ENCODE measurements at regions not wholly inside any gene's neighbourhood (a gene's known extent, or its start where the extent isn't known, plus 50 kb on each side); places are given as distances from the start of the nearest gene placed in this dataset.

DNA sequence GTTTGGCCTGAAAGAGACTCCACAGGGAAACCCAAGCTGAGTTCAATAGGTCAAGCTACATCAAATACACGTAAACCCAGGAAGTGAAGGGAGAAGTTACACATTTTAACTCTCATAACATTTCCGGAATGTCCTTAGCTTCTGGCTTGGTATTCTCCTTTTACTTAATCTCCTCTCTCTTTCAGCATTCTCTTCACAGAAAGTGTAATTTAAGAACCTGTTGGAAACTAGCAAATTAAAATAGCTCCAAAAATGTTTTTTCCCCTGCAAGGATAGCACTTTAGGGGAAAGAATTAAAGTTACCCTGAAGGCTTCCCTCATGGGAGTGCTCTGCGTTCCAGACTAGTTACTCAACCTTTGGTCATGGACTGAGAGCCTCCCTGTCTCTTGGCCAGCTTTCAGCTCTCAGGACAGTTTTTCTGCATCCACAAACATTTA lies 292.7 kb upstream of the TARS1 start:
- DNase-seq = peak; percentile 78

DNA sequence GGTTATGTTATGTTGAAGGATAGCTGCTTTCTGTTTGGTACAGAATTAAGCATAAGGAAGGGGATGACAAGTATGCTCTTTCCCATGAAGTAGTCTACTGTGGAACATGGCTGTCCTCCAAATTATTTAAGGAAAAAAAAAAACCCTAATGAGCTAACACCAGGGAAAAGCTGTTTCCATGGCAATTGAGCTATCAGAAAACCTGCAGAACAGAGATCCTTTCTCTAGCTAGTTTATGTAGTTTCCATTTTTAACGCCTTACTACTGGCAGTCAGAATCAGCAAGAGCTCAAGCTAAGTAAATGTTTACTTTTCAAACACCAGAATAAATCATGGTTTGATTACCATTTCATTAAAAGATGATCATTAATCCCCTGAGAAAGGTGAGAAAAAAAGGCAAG lies 287.4 kb upstream of the TARS1 start:
- no peak for DNase-seq

DNA sequence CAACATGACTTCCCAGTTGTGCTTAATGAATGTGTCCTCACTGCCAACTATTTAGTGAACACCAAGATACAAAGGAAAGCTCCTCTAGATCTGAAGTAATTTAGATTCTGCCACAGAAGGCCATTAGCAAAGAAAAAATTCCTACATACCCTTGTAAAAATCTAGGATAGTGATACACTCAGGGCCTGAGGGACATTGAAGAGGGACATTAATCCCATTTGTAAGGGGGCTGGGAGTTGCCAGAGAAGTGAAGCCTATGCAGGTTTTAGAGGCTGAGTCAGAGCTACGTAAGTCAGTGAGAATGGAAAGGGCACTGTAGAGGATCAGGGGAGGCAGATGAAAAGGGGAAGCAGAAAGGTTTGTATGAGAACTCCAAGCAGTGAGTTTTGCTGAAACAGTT lies 286.9 kb upstream of the TARS1 start:
- DNase-seq = no peak

DNA sequence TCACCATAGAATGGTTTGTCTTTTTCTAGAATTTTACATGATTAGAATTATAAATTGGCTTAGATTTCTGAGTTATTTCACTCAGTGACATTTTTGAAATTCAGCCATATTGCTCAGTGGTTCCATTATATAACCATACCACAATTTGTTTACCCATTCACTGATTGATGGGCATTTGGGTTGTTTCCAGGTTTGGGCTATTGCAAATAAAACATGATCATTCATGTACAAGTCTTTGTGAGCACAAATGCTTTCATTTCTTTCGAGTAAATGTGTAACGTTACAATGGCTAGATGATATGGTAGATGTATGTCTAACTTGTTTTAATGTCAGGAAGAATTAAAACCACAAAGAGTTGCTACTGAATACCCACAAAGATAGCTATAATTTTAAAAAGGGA lies 279.9 kb upstream of the TARS1 start:
- no peak for DNase-seq

DNA sequence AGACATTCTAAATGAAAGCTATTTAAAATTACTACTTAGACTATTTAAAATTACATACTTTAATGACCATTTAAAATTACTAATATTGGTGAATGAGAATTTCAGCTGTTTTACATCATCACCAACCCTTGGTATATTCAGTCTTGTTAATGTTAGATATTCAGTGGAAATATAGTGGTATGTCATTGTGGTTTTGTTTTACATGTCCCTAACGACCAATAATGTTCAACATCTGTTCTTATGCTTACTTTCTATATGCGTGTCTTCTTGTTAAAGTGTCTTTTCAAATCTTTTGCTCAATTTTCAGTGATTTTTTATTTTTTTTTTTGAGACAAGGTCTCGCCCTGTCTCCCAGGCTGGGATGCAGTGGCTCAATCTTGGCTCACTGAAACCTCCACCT lies 279.3 kb upstream of the TARS1 start:
- peak; percentile 31 for DNase-seq

DNA sequence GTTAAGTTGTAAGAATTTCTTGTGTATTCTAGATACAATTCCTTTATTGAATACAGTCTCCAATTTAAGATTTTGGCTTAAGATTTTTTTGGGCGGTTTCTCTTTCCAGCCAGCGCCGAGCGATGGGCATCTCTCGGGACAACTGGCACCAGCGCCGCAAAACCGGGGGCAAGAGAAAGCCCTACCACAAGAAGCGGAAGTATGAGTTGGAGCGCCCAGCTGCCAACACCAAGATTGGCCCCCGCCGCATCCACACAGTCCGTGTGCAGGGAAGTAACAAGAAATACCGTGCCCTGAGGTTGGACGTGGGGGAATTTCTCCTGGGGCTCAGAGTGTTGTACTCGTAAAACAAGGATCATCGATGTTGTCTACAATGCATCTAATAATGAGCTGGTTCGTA lies 278.7 kb upstream of the TARS1 start:
- DNase-seq = no peak

DNA sequence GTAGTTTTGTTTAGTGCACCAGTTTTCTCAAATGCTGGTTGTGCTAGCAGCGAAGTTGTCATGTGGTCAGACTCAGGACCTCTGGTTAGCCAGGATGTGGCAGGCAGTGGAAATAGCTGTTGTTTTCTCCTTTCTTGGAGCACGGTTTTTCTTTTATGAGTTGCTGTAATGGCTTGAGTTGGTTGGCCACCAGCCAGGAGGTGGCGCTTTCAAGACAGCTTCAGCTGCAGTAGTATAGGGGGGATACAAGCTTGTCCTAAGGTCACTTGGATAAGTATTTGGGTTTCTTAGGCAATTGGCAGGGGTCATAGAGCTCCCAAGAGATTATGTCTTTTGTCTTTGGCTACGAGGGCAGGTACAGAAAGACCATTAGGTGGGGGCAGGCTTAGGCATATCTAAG lies 274.2 kb upstream of the TARS1 start:
- DNase-seq = no peak

DNA sequence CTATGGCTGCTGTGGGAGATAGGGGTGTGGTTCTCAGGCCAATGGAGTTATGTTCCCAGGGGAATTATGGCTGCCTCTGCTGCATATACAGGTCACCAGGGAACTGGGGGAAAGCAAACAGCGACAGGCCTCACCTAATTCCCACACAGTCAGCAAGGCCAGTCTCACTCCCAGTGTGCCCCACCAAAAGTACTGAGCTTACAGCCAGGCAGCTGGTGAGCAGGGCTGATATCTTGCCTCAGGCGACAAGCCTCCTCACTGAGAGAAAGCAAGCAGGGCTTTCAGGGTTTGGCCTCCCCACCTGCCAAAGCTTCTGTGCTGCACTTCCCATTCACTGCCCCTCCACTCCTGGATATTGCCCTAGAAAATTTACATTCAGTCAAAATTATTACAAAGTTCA lies 273.8 kb upstream of the TARS1 start:
- DNase-seq = no peak

DNA sequence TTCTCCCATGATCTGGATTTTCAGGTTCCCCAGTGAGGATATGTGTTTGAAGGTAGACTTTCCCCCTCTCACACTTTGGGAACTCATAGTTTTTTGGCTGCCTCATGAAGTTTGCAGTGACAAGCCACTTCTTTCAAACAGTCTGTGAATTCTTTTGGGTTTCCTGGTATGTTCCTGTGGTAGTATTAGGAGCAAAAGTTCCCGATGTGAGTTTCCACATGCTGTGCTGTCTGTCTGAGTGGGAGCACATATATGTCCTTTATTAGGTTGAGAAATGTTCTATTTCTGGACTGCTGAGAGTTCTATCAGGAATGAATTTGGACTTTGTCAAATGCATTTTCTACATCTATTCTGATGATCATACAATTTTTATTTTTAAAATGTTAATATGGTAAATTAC lies 273.2 kb upstream of the TARS1 start:
- no peak for DNase-seq

DNA sequence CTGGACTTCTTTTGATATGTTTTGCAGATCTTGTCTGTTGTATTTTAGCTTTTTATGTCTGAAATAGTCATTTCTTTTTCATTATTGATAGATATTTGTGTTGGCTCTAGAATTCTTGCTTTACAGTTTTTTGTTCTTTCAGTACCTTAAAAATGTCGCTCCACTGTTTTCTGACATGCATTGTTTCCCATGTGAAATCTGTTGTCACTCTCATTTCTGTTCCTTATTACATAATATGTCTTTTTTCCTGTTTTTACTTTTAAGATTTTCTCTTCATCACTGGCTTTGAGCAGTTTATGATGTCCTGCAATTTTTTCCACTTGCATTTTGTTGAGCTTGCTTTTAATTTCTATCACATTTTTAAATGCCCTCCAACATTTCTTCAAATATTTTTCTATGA lies 270.4 kb upstream of the TARS1 start:
- no peak for DNase-seq

DNA sequence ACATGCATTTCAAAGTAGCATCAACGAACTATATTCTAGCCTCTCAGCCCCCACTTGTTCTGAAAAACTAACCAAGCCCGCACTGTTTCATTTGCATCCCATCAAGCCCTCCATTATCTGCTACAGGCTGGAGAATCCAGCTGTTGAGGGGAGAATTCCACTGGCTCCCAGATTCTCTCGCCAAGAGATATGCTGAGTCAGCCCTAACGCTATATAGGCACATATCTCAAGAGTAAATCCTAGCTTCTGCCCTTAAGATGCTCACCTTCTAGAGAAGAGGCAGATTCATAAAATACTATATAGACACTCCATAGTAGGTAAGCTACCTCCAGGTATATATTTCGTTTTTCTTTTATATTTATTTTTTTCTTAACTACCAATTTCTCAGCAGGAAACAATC lies 266.4 kb upstream of the TARS1 start:
- no peak for DNase-seq

DNA sequence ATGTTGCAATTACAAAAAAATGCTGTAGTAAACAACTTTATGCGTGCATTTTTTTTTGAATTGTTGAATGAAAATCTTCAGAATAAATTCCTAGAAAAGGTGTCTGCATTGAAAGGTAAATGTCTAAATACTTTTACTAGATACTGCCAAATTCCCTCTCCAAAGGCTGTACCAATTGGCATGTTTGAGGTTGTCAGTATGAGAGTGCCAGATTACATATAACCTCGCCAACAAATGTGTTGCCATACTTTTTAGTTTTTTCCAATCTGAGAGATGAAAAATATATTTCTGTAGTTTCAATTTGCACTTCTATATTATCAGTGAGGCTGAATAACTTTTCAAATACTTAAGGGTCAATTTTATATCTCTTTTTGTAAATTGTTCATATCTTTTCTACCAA lies 261.5 kb upstream of the TARS1 start:
- no peak for DNase-seq

DNA sequence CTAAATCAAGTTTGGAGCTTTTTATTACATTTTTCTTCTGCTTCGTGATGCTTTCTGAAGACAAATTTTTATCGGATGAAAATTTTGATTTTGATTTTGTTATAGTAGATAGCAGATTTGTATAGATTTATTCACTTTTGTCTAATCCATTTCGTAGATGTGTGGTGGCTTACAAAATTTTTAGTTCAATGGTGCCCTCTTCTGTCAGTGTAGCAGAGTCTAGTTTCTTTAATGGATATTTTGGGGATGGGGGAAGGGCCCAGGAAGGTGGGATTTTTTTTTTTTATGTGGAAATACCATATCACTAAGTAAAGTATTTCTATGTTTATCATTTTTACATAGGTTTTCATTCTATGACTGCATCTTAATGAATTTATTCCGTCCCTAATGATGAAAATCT lies 259.9 kb upstream of the TARS1 start:
- peak; percentile 43 for DNase-seq

DNA sequence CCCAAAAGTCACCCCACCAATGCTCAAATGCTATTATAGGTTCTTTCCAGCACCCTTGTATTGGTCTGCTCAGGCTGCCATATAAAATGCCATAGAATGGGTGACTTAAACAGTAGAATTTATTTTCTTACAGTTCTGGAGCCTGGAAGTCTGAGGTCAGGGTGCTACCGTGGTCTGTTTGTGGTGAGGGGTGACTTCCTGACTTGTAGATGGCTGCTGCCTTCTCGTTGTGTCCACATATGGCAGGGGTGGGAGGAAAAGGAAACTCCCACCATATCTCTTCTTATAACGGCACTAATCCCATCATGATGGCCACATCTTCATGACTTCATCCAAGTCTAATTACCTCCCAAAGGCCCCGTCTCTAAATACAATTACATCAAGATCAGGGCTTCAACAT lies 257.8 kb upstream of the TARS1 start:
- no peak for DNase-seq

DNA sequence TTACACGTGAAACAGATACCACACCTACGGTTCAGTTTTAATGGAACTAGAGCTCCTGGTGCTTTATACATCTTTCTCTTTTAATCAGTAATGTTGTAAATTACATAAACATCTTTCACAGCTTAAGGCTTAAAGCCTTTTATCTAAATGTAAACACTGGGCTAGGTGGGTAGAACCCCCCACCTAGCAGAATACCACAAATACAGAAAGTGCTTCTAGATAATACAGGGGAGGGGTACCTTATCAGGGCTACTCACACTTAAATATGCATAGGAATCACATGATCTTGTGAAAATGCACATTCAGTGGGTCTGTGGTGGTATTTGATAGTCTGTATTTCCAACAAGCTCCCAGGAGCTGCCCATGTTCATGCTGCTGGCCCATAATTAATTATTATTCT lies 256.4 kb upstream of the TARS1 start:
- no peak for DNase-seq

DNA sequence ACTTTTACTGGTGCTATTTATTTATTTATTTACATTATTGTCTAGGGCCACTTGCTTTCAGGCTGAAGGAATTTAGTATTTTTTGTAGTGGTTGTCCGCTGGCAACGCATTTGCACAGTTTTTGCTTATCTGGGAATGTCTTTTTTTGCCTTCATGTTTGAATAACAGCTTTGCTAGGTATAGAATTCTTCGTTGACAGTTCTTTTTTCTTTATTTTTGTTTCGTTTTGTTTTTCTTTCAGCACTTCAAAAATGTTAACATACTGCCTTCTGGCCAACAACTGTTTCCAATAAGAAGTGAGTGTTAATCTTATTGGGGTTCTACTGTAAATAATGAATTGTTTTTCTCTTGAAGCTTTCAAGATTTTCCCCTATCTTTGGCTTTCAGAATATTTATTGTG lies 252.7 kb upstream of the TARS1 start:
- no peak for DNase-seq

DNA sequence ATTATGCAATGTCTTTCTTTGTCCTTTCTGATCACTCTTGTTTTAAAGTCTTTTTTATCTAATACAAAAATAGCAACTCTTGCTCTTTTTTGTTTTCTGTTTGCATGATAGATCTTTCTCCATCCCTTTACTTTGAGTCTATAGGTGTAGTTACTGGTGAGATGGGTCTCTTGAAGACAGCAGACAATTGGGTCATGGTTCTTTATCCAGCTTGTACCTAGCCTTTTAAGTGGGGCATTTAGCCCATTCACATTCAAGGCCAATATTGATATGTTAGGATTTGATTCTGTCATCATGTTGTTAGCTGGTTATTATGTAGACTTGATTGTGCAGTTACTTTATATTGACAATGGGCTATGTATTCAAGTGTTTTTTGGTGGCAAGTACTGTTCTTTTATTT lies 245.9 kb upstream of the TARS1 start:
- DNase-seq = no peak

DNA sequence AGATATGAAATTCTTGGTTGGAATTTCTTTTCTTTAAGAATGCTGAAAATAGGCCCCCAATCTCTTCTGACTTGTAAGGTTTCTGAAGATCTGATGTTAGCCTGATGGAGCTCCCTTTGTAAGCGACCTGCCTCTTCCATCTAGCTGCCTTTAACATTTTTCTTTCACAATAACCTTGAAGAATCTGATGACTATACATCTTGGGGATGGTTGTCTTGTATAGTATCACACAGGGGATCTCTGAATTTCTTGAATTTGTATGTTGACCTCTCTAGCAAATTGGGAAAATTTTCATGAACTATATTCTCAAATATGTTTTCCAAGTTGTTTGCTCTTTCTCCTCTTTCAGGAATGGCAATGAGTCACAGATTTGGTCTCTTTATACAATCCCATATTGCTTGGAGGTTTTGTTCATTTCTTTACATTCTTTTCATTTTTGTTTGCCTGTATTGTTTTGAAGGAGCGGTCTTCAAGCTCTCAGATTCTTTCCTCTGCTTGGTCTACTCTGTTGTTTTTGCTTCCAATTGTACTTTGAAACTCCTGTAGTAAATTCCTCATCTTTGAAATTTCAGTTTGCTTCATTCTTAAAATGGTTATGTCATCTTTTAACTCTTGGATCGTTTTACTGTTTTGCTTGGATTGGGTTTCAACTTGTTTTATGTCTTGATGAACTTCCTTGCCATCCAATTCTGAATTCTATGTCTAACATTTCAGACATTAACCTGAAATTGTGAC lies 245.2 kb upstream of the TARS1 start:
- DNase-seq = peak; percentile 31

DNA sequence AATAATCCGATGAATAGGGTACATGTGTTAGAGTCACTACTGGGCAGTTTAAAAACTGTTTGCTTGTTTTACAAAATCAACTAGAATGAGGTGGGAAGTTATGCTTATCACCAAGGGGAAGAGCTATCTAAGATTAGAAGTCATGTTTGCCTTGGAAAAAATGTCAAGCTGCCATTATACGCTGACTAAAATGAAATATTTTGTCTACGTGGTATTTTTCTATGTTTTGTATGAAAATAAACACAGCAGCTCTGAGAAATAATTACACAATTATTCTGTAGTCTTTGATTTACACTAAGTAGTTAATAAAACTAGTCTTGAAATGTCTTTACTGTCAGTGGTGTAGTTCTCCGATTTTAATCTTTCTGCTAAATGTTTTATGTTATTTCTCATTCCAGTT lies 241.9 kb upstream of the TARS1 start:
- no peak for DNase-seq

DNA sequence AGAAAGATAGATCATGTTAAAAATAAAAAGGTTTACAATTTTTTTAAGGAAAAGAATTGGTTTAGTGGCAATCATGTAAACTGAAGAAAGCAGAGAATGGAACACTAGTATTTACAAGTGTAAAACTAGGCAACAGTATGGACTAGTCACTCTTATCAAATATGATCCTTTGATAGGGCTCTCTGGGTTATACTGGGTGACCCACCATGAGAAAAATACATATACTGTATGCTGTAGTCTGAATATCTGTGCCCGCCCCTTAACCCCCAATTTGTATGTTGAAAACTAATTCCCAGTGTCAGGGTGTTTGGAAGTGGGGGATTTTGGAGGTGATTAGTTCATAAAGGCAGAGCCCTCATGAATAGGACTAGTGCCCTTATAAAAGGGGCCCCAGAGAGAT lies 236.8 kb upstream of the TARS1 start:
- no peak for DNase-seq

DNA sequence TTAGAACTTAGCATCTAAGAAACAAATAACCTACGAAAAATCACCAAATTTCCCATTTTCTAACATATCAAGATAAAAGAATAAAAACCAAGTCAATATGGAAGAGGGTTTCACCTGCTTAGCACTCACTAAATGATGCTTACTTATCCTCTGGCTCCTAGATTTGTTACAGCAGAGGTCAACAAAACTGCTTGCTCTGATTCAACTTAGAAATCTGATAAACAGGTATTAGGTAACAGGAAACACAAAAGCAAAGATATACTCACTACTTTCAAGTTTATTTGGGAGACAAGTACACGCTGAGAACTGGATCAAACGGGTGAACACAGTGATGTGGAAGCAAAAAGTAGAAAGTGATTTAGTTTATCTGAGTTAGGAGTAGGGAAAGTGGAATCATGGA lies 235.7 kb upstream of the TARS1 start:
- no peak for DNase-seq

DNA sequence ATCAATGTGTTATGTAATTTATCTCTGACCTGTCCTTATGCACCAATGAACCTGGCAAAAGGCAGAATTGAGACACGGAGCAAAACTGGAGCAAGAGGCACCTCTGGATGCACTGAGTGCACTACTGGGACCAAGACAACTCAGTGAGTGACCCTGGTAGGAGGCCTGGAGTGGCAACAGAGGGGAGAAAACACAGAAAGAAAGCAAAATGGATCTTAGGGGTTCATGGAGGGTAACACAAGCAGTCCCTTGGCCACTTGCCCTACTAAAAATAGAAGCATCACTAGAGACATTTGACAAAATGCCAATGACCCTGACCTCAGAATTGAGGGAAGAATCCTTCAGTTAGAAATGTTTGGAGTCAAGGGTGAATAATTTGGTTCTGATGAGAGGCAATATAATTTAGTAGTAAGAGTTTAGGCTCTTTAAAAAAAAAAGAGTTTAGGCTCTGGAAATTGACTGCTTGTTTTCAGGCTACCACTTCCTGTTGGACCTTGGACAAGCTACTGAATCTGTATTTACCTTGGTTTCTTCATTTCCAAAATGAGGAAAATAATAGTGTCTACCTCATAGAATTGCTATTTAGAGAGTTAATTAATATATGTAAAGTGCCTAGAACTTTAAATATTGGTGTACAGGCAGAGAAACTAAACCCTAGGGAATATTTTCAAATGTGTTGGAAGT lies 234.9 kb upstream of the TARS1 start:
- no peak for DNase-seq

DNA sequence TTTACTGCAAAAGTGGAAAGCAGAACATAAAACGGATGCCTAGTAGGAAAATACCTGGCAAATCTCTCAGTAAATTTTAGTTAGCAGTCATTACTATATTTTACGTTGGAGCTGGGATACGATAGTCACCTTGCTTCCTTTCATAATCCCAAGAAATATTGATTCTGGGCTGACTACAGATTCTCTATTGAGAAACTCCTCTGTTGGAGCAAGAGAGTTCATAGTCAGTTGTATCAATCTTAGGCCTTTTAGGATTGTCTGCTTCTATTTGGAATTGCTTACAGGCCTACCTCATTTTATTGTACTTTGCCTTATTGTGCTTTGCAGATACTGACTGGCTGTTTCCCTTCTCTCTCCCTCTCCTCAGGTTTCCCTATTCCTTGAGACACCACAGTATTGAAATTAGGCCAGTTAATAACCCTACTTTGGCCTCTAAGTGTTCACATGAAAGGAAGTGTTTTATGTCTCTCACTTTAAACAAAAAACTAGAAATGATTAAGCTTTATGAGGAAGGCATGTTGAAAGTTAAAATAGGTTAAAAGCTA lies 233.7 kb upstream of the TARS1 start:
- no peak for DNase-seq

DNA sequence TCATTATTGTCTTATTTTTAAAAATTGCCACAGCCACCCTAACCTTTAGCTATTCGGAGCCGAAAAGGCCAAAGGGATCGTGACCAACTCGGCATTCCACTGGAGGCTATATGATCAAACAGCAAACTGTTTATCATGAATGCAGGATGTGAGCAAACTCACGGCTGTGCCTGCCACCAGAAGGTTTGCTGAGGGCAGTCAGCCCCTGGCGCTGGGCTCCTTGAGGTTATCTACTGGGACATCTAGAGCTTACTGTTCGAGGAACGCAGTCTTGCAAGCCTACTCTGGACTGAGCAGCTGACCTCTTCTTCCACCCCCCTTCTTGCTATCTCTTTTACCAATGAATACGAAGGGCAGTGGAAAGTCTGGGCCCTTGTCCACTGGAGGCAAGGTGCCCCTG lies 231.5 kb upstream of the TARS1 start:
- no peak for DNase-seq
